ENCODE measurements at regions not wholly inside any gene's neighbourhood (a gene's known extent, or its start where the extent isn't known, plus 50 kb on each side); places are given as distances from the start of the nearest gene placed in this dataset.

DNA sequence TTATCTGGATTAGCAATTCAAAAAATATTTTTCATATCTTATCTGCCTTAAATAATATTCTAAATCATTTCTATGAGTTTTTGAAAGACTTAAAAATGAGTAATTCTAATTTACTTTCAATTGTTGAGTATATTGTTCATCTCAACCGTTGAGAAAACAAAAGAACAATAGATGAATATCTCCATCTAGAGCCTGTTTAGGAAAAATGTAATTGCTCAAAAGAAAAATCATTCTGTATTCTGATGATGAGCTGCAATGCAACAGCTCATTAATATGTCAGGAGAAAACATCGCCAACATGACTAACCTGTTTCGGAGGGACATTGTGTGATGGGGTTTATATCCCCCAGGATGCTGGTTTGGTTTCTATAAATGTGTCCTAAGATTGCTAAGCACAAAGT lies 417.6 kb downstream of the SUCLG1 start:
- TF ChIP-seq, protein P1, sequence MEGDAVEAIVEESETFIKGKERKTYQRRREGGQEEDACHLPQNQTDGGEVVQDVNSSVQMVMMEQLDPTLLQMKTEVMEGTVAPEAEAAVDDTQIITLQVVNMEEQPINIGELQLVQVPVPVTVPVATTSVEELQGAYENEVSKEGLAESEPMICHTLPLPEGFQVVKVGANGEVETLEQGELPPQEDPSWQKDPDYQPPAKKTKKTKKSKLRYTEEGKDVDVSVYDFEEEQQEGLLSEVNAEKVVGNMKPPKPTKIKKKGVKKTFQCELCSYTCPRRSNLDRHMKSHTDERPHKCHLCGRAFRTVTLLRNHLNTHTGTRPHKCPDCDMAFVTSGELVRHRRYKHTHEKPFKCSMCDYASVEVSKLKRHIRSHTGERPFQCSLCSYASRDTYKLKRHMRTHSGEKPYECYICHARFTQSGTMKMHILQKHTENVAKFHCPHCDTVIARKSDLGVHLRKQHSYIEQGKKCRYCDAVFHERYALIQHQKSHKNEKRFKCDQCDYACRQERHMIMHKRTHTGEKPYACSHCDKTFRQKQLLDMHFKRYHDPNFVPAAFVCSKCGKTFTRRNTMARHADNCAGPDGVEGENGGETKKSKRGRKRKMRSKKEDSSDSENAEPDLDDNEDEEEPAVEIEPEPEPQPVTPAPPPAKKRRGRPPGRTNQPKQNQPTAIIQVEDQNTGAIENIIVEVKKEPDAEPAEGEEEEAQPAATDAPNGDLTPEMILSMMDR (optimal IDR thresholded peaks at IDR 0.05 in 1 of 3, IDR thresholded peaks at IDR 0.05 in 1 of 3, conservative IDR thresholded peaks at IDR 0.05 in 1 of 3; ENCODE audit: extremely low read depth in 1 of 3, insufficient read depth in 2 of 3, low read length in 3 of 3), result no peak
- TF ChIP-seq EZH2 (IDR thresholded peaks at IDR 0.05; ENCODE audit: low read length), result no peak
